Choroid plexus epithelial cell (primary cell): ENCODE measurements at regions not wholly inside any gene's neighbourhood (a gene's known extent, or its start where the extent isn't known, plus 50 kb on each side); places are given as distances from the start of the nearest gene placed in this dataset.

Experiments used
- DNase-seq: peaks from one replicate; pipeline ENCODE4 v3.0.0-alpha.2; 2010; ENCODE audit warnings: low read depth
- H3K4me3 ChIP-seq: 2 replicates; pipeline ENCODE4 v1.5.1; 2011; ENCODE audit warnings: low read depth, mild to moderate bottlenecking, control low read depth, low read length, moderate library complexity
- TF ChIP-seq, protein P1 (sequence below): conservative IDR thresholded peaks from 2 replicates; pipeline ENCODE4 v1.5.1; 2011; ENCODE audit warnings: low read depth, mild to moderate bottlenecking, control low read depth, inconsistent platforms, low read length, moderate library complexity

DNA sequence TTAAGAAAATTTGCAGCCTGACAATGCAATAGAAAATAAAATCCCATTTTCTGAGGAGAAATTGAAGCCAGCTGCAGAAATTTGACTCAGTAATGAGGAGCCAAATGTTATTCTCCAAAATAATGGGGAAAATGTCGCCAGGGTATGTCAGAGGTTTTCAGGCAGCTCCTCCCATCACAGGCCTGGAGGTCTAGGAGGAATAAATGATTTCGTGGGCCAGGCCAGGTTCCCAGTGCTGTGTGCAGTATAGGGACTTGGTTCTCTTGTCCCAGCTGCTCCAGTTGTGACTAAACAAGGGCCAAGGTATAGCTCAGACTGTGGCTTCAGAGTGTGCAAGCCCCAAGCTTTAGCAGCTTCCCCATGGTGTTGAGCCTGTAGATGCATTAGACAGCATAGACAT lies 1240.8 kb upstream of the ADGRB3 start:
- no peak for DNase-seq
- TF ChIP-seq, protein P1, sequence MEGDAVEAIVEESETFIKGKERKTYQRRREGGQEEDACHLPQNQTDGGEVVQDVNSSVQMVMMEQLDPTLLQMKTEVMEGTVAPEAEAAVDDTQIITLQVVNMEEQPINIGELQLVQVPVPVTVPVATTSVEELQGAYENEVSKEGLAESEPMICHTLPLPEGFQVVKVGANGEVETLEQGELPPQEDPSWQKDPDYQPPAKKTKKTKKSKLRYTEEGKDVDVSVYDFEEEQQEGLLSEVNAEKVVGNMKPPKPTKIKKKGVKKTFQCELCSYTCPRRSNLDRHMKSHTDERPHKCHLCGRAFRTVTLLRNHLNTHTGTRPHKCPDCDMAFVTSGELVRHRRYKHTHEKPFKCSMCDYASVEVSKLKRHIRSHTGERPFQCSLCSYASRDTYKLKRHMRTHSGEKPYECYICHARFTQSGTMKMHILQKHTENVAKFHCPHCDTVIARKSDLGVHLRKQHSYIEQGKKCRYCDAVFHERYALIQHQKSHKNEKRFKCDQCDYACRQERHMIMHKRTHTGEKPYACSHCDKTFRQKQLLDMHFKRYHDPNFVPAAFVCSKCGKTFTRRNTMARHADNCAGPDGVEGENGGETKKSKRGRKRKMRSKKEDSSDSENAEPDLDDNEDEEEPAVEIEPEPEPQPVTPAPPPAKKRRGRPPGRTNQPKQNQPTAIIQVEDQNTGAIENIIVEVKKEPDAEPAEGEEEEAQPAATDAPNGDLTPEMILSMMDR = no peak
- H3K4me3 ChIP-seq = no peak overlapping the region

DNA sequence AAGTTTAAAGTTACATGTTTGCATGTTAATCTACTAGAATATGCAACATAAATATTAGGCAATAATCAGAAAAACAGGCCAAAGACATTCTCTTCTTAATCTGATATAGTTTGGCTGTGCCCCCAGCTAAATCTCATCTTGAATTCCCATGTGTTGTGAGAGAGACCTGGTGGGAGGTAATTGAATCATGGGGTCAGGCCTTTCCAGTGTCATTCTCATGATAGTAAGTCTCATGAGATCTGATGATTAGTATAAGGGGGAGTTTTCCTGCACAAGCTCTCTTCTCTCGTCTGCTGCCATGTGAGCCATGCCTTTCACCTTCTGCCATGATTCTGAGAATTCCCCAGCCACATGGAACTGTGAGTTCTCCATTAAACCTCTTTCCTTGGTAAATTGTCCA lies 1241.7 kb upstream of the ADGRB3 start:
- DNase-seq = peak; percentile 11
- TF ChIP-seq, protein P1 = no peak
- H3K4me3 ChIP-seq = no peak overlapping the region

GRCh38 chr6:67391955-67392354 lies 1243.1 kb upstream of the ADGRB3 start:
- TF ChIP-seq, protein P1 = no peak
- DNase-seq = no peak
- no peak overlapping the region for H3K4me3 ChIP-seq

DNA sequence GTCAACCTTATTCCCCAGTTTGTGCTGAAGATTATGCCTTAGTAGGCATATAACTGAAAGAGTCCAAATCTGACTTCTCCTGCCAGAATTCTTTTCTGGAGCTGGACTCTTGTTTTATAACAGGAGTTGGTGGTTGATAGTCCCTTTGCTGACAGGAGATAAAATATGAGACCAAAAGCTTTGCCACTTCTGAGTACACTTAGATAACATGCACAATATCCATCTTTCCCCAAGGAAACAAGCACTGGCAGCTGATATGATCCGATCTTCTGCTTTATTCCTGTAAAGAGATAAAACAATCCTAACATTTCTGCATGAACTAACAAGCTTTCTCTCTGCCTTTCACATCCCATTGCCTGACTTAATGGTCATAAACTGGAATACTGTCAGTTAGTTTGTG lies 1265.4 kb upstream of the ADGRB3 start:
- TF ChIP-seq, protein P1 = no peak
- DNase-seq = no peak
- H3K4me3 ChIP-seq = no peak overlapping the region

DNA sequence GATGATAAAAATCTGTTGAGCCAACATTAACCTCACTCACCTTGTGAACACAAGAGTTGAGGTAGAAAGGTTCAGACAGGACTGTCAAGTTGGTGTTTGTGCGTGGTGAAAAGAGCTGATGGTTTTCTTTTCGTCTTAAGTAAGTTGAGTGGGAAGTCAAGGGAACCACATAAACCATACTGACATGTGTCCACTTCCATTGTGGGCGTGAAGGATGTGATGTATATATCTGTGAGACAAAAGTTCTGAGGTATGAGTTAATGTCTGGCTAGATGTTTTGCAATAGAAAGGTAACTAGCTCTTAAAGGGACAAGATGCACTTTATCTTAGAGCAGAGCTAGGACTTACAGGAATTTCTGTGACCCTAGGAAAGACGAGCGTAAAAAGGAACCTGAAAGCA lies 1272.1 kb upstream of the ADGRB3 start:
- no peak overlapping the region for H3K4me3 ChIP-seq
- no peak for DNase-seq
- TF ChIP-seq, protein P1 = no peak

GRCh38 chr6:67361264-67361663 lies 1273.8 kb upstream of the ADGRB3 start:
- no peak for DNase-seq
- TF ChIP-seq, protein P1 = no peak
- H3K4me3 ChIP-seq = no peak overlapping the region

DNA sequence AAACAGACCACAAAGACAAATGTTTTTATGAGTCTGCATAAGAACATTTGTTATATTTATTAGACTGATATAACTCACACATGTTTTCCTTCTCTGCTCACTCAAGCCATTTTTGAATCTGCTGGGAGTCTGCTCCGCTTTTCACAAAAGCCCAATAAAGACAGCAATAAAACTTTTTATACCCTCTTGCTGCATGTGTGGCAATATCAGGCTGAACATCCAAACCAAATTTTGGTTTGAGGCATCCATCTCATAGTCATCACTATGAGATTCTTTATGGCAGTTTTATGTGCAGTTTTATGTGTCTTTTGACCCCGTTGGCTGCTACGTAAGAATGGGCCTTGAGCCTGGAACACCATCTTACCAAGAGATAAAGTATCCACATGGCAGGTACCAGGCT lies 1276.8 kb upstream of the ADGRB3 start:
- H3K4me3 ChIP-seq = no peak overlapping the region
- TF ChIP-seq, protein P1 = no peak
- DNase-seq = no peak
